GM08714 (cell line): ENCODE measurements at regions not wholly inside any gene's neighbourhood (a gene's known extent, or its start where the extent isn't known, plus 50 kb on each side); places are given as distances from the start of the nearest gene placed in this dataset.
"Not testable (repeated sequence)": the region's sequence is repeated elsewhere in the genome, so short reads cannot be mapped to it uniquely, and the experiment has no call there.

Experiments
- H3K4me3 ChIP-seq: fragments of 200-500 bp; sonication (Bioruptor generic); 2 replicates; pipeline ENCODE4 v1.5.1; 2014; ENCODE audit warnings: mild to moderate bottlenecking, low read length, inconsistent platforms
- ZNF274 ChIP-seq: IDR thresholded peaks from 2 replicates; pipeline ENCODE4 v1.6.1; 2012; ENCODE audit warnings: mild to moderate bottlenecking, low read depth, low read length

GRCh38 chrX:4588893-4589292 lies 875.4 kb upstream of the PRKX start:
- H3K4me3 ChIP-seq: no peak overlapping the region
- TF ChIP-seq ZNF274: no peak

GRCh38 chrX:4588466-4588865 lies 875.0 kb upstream of the PRKX start:
- no peak for TF ChIP-seq ZNF274
- H3K4me3 ChIP-seq: no peak overlapping the region

GRCh38 chrX:4588056-4588455 lies 874.6 kb upstream of the PRKX start:
- TF ChIP-seq ZNF274: no peak
- H3K4me3 ChIP-seq: no peak overlapping the region

GRCh38 chrX:4579999-4580398 lies 866.5 kb upstream of the PRKX start:
- no peak overlapping the region for H3K4me3 ChIP-seq

GRCh38 chrX:4579480-4579879 lies 866.0 kb upstream of the PRKX start:
- TF ChIP-seq ZNF274: no peak
- H3K4me3 ChIP-seq: no peak overlapping the region

More at GRCh38 chrX:4579999-4580398, 866.5 kb upstream of the PRKX start:
- TF ChIP-seq ZNF274: no peak

GRCh38 chrX:4572691-4573090 lies 859.2 kb upstream of the PRKX start:
- H3K4me3 ChIP-seq: no peak overlapping the region
- TF ChIP-seq ZNF274: no peak

GRCh38 chrX:4570151-4570550 lies 856.7 kb upstream of the PRKX start:
- no peak overlapping the region for H3K4me3 ChIP-seq
- no peak for TF ChIP-seq ZNF274

- TF ChIP-seq ZNF274: no peak
- H3K4me3 ChIP-seq: no peak overlapping the region
These were observed 846.7 kb upstream of the PRKX start for GRCh38 chrX:4560192-4560591.

GRCh38 chrX:4550018-4550417 lies 836.6 kb upstream of the PRKX start:
- no peak for TF ChIP-seq ZNF274
- H3K4me3 ChIP-seq: no peak overlapping the region

- TF ChIP-seq ZNF274: no peak
These were observed 833.9 kb upstream of the PRKX start for GRCh38 chrX:4547213-4547836.

GRCh38 chrX:4546178-4546577 lies 832.7 kb upstream of the PRKX start:
- H3K4me3 ChIP-seq: not testable (repeated sequence)

More at GRCh38 chrX:4547213-4547836, 833.9 kb upstream of the PRKX start:
- H3K4me3 ChIP-seq: no peak overlapping the region

GRCh38 chrX:4528247-4528646 lies 814.8 kb upstream of the PRKX start:
- TF ChIP-seq ZNF274: no peak
- H3K4me3 ChIP-seq: no peak overlapping the region

GRCh38 chrX:4485912-4486311 lies 772.5 kb upstream of the PRKX start:
- TF ChIP-seq ZNF274: no peak
- no peak overlapping the region for H3K4me3 ChIP-seq

- no peak overlapping the region for H3K4me3 ChIP-seq
- no peak for TF ChIP-seq ZNF274
These were observed 770.8 kb upstream of the PRKX start for GRCh38 chrX:4484266-4484665.

GRCh38 chrX:4451591-4451990 lies 738.1 kb upstream of the PRKX start:
- no peak overlapping the region for H3K4me3 ChIP-seq
- no peak for TF ChIP-seq ZNF274

- no peak for TF ChIP-seq ZNF274
- no peak overlapping the region for H3K4me3 ChIP-seq
These were observed 736.7 kb upstream of the PRKX start for GRCh38 chrX:4450177-4450576.
